ENCODE measurements at regions not wholly inside any gene's neighbourhood (a gene's known extent, or its start where the extent isn't known, plus 50 kb on each side); places are given as distances from the start of the nearest gene placed in this dataset.
A peak's percentile ranks its signal among the peaks of the same experiment; 100 is the strongest.

GRCh38 chr7:69338144-69338543, 260.1 kb upstream of the AUTS2 start:
- no peak for TF ChIP-seq EZH2 (IDR thresholded peaks at IDR 0.05; ENCODE audit: borderline replicate concordance, low read depth, low read length, poor library complexity, severe bottlenecking)
- CTCF ChIA-PET: no interaction called here
- Histone ChIP-seq H3K4me1 (ENCODE audit: insufficient read depth, low read length, poor library complexity, severe bottlenecking) (no peaks in the 10 kb centered on the region), H3K9me3 (ENCODE audit: low read depth, low read length, poor library complexity, severe bottlenecking) (no peaks in the 10 kb centered on the region), H3K4me3 (ENCODE audit: low read depth, low read length, poor library complexity, severe bottlenecking) (no peak overlapping the region), H3K36me3 (ENCODE audit: insufficient read depth, low read length, poor library complexity, severe bottlenecking) (no peaks in the 10 kb centered on the region), H3K27me3 (replicated peaks; ENCODE audit: insufficient read depth, low read depth, low read length, poor library complexity) (no peaks in the 10 kb centered on the region), H3K27ac (ENCODE audit: low read depth, low read length, poor library complexity, severe bottlenecking) (no peak overlapping the region)
- POLR2A ChIA-PET (ENCODE audit: low non-redundant PET): no interaction called here
- intact Hi-C loops (cut with micrococcal nuclease; ENCODE audit: unreplicated experiment): no loop called here
- no peak for DNase-seq (ENCODE audit: low spot score)
- no TSS peak for BruUV-seq (replicated peaks)

DNA sequence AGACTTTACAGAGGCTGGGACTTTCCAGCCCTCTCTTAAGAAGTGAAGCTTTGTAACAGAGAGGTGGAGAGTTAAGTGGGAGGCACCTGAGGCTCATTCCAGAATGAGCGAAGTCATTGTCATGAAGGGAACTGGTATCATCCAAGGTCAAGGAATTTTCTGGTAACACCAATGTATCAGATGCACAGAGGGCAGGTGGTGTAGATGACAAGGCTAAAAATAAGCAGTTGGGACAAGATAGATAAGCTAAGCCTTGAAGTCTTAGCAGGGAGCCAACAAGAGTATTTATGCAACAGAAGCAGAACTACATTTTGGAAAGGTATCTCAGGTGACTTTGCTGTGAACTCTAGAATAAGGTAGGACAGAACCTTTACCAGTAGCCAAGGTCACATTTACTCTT, 257.0 kb upstream of the AUTS2 start:
- Histone ChIP-seq H3K27me3 (replicated peaks; ENCODE audit: insufficient read depth, low read depth, low read length, poor library complexity) (no peaks in the 10 kb centered on the region), H3K9me3 (ENCODE audit: low read depth, low read length, poor library complexity, severe bottlenecking) (peaks cover 3% of the 10 kb centered on the region), H3K4me1 (ENCODE audit: insufficient read depth, low read length, poor library complexity, severe bottlenecking) (no peaks in the 10 kb centered on the region), H3K36me3 (ENCODE audit: insufficient read depth, low read length, poor library complexity, severe bottlenecking) (no peaks in the 10 kb centered on the region), H3K4me3 (ENCODE audit: low read depth, low read length, poor library complexity, severe bottlenecking) (no peak overlapping the region), H3K27ac (ENCODE audit: low read depth, low read length, poor library complexity, severe bottlenecking) (no peak overlapping the region)
- BruUV-seq (replicated peaks): no TSS peak
- intact Hi-C loops (cut with micrococcal nuclease; ENCODE audit: unreplicated experiment): no loop called here
- TF ChIP-seq CTCF (conservative IDR thresholded peaks at IDR 0.05; ENCODE audit: low read depth, low read length): no peak
- TF ChIP-seq EZH2 (IDR thresholded peaks at IDR 0.05; ENCODE audit: borderline replicate concordance, low read depth, low read length, poor library complexity, severe bottlenecking): no peak
- CTCF ChIA-PET: no interaction called here
- no peak for DNase-seq (ENCODE audit: low spot score)
- POLR2A ChIA-PET (ENCODE audit: low non-redundant PET): no interaction called here

- intact Hi-C loops (cut with micrococcal nuclease; ENCODE audit: unreplicated experiment): no loop called here
- peak; percentile 56 for DNase-seq (ENCODE audit: low spot score)
- H3K4me1 ChIP-seq (ENCODE audit: insufficient read depth, low read length, poor library complexity, severe bottlenecking): no peaks in the 10 kb centered on the region
- BruUV-seq (replicated peaks): no TSS peak
- no peak overlapping the region for H3K4me3 ChIP-seq (ENCODE audit: low read depth, low read length, poor library complexity, severe bottlenecking)
- CTCF ChIA-PET: no interaction called here
- no peak overlapping the region for H3K27ac ChIP-seq (ENCODE audit: low read depth, low read length, poor library complexity, severe bottlenecking)
- H3K9me3 ChIP-seq (ENCODE audit: low read depth, low read length, poor library complexity, severe bottlenecking): peaks cover 3% of the 10 kb centered on the region
- H3K27me3 ChIP-seq (replicated peaks; ENCODE audit: insufficient read depth, low read depth, low read length, poor library complexity): no peaks in the 10 kb centered on the region
- TF ChIP-seq EZH2 (IDR thresholded peaks at IDR 0.05; ENCODE audit: borderline replicate concordance, low read depth, low read length, poor library complexity, severe bottlenecking): no peak
- no peak for TF ChIP-seq CTCF (conservative IDR thresholded peaks at IDR 0.05; ENCODE audit: low read depth, low read length)
- POLR2A ChIA-PET (ENCODE audit: low non-redundant PET): no interaction called here
- no peaks in the 10 kb centered on the region for H3K36me3 ChIP-seq (ENCODE audit: insufficient read depth, low read length, poor library complexity, severe bottlenecking)
These were observed 256.0 kb upstream of the AUTS2 start for GRCh38 chr7:69342154-69342884.

DNA sequence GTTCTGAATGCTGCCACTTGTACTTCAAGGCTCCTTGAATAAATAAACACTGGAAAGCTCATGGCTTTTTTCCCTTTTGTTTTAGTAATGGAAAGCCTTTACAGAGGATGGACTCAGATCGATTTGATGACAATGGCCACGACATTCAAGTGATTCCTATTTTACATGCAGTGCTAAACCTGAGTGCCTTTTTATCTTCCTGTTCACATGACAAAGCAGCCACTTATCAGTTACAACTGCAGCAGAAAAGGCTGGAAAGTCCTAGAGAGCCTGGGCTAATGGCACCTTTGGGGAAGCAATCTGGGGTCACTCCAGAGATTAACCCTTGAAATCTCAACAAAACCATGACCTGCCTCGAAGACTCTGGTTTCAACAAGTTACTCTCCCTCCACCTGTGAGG, 249.0 kb upstream of the AUTS2 start:
- CTCF ChIA-PET: no interaction called here
- TF ChIP-seq EZH2 (IDR thresholded peaks at IDR 0.05; ENCODE audit: borderline replicate concordance, low read depth, low read length, poor library complexity, severe bottlenecking): no peak
- TF ChIP-seq CTCF (conservative IDR thresholded peaks at IDR 0.05; ENCODE audit: low read depth, low read length): no peak

More for the DNA sequence above, 249.0 kb upstream of the AUTS2 start:
- intact Hi-C loops (cut with micrococcal nuclease; ENCODE audit: unreplicated experiment): no loop called here
- Histone ChIP-seq H3K27ac (ENCODE audit: low read depth, low read length, poor library complexity, severe bottlenecking) (no peak overlapping the region), H3K4me3 (ENCODE audit: low read depth, low read length, poor library complexity, severe bottlenecking) (no peak overlapping the region), H3K27me3 (replicated peaks; ENCODE audit: insufficient read depth, low read depth, low read length, poor library complexity) (no peaks in the 10 kb centered on the region), H3K9me3 (ENCODE audit: low read depth, low read length, poor library complexity, severe bottlenecking) (no peaks in the 10 kb centered on the region), H3K36me3 (ENCODE audit: insufficient read depth, low read length, poor library complexity, severe bottlenecking) (no peaks in the 10 kb centered on the region), H3K4me1 (ENCODE audit: insufficient read depth, low read length, poor library complexity, severe bottlenecking) (no peaks in the 10 kb centered on the region)
- no TSS peak for BruUV-seq (replicated peaks)
- POLR2A ChIA-PET (ENCODE audit: low non-redundant PET): no interaction called here
- DNase-seq (ENCODE audit: low spot score): no peak

All from A673 (cell line).